ENCODE measurements at regions not wholly inside any gene's neighbourhood (a gene's known extent, or its start where the extent isn't known, plus 50 kb on each side); places are given as distances from the start of the nearest gene placed in this dataset.
"Not testable (repeated sequence)": the region's sequence is repeated elsewhere in the genome, so short reads cannot be mapped to it uniquely, and the experiment has no call there.

DNA sequence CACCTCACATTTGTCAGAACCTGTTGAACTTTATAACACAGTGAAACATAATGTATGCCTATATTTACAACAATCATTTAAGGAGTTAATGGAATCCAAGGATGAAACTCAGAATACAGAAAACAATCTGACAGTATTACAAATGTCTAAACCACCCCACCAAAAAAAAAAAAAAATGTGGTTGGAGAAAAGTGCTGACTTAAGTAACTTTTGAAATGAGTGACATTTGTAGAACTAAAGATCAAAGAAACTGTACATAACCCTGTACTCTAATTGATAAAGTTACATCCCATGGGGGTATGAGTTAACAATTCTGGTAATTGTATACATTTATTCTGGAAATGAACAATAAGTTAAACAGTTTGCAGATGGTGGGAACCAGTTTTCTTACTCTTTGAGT lies 372.1 kb upstream of the TMEFF2 start:
- no peak for DNase-seq (ENCODE audit: low spot score)

DNA sequence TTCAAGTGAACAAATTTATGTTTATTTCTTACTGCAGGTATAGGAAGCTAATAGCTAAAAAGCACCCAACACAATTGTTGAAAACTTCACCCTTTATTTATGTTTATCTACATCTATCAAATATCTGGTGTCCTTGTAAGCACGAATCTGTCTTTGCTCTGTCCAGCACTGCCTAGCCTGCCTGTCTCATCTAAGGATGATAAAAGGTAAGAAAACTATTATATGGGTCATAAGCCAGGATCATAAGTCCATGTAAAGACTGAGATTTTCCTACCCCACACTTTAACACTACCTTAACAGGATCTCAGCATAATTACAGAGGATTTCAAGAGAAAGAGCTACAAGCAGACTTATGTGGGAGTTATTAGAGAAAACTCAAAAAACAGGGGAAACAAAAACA lies 365.6 kb upstream of the TMEFF2 start:
- DNase-seq (ENCODE audit: low spot score), result no peak

GRCh38 chr2:192559587-192559986 lies 364.9 kb upstream of the TMEFF2 start:
- DNase-seq (ENCODE audit: low spot score), result peak; percentile 8

GRCh38 chr2:192558637-192559036 lies 363.9 kb upstream of the TMEFF2 start:
- DNase-seq (ENCODE audit: low spot score), result no peak

GRCh38 chr2:192555740-192556139 lies 361.0 kb upstream of the TMEFF2 start:
- no peak for DNase-seq (ENCODE audit: low spot score)

DNA sequence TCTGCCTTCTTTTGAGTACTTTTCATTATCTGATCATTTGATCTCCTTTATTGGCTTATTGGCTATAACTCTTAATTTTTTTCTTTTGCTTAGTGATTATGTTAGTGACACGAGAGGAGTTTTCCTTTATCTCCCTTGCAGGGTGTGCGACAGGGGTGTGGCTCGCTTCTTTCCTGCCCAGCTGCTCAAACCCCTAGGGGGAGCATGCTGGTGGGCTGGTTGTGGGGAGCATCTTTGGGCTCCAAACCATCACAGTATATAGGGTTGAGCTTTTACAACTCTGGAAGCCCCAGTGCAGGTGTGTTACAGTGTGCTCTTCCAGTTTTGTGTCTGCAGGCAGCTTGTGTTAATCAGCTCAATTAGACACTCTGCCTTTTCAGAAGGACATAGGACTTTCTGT lies 357.0 kb upstream of the TMEFF2 start:
- no peak for DNase-seq (ENCODE audit: low spot score)

DNA sequence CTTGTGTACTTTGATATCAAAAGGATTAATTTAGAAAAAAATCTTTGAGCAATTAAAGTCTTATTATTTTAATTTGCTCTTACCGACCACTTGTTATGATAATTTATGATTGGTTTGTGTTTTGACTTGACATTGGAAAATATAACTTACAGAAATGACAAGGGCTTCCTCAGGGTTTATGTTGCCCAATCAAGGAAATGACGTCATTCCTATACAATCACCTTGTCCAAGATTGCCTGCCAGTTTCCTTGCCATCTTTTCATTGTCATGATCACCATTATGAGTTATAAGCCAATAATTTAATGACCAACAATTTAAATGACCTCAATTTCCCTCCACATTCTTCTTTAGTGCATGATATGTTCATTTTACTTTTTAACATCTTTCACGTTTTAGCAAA lies 351.8 kb upstream of the TMEFF2 start:
- DNase-seq (ENCODE audit: low spot score), result no peak

- peak; percentile 61 for DNase-seq (ENCODE audit: low spot score)
Measured at GRCh38 chr2:192544371-192544955, 349.7 kb upstream of the TMEFF2 start.

DNA sequence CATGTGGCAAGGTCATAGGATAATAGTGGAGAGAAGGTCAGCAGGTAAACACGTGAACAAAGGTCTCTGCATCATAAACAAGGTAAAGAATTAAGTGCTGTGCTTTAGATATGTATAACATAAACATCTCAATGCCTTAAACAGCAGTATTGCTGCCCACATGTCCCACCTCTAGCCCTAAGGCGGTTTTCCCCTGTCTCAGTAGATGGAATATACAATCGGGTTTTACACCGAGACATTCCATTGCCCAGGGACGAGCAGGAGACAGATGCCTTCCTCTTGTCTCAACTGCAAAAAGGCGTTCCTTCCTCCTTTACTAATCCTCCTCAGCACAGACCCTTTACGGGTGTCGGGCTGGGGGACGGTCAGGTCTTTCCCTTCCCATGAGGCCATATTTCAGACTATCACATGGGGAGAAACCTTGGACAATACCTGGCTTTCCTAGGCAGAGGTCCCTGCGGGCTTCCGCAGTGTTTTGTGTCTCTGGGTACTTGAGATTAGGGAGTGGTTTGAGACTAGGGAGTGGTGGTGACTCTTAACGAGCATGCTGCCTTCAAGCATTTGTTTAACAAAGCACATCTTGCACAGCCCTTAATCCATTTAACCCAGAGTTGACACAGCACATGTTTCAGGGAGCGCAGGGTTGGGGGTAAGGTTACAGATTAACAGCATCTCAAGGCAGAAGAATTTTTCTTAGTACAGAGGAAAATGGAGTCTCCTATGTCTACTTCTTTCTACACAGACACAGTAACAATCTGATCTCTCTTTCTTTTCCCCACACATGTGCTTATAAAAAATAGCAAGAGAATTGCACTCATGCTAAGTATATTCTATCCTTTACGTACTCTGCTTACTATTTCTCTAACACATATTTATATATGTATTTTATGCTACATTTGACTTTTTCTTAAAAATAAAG lies 347.7 kb upstream of the TMEFF2 start:
- not testable (repeated sequence) for DNase-seq (ENCODE audit: low spot score)

DNA sequence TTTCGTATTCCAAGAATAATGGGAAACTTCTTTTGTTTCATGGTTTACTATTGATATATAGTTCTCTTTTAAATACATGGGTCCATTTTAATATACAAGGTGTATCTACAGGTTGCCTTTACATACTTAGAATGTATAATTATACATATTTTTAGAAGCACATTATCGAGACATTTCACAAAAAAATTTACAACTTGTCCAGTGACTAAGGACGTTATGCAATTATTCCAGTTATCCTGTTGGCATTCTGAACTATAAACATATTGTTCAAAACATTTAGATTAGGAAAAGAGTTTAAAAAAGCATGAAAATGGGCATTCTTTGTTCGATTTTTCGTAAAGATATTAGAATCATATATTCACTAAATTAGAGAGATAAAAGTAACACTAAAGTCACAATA lies 344.6 kb upstream of the TMEFF2 start:
- no peak for DNase-seq (ENCODE audit: low spot score)

GRCh38 chr2:192536922-192537624 lies 342.3 kb upstream of the TMEFF2 start:
- no peak for DNase-seq (ENCODE audit: low spot score)

DNA sequence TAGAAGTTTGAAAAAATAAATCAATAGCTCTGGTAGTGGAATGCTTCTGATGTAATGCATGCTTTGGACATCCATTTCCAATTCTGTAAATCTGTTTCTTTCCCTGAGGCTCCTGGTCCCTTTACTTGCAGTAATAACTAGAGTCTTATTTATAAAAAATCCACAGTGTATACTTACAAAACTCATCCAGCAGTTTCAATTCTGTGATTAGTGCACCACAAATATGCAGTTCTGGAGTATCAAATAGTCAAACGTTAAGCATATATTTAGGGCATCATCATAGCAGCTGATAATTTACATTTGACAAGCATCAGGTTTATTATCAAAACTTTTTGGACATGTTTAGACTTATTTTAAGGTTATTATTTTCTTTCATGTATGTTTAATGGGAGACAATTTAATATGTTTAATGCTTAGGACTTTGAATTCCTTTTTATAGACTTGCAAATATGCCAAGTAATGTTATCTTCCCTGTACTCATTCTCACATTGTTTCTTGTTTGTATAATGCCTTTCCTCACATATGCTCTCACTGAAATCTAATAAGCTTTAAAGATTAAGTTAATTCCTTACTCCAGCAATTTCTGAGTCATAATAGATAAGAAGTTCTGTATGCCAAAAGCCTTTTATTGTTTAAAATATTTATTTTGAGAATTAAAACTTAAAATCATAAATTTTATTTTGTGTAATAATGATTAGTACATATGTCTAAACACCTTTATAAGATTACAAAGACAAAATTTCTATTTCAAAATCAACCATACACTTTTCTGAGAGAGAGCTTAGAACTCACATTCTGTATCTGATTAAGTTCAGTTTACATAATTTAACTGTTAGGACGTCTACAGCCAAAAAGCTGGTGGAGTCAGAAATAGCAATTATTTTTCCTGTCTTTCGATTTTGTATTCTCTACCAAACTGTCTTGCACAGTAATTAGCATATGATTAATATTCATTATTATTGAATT lies 341.5 kb upstream of the TMEFF2 start:
- peak; percentile 89 for DNase-seq (ENCODE audit: low spot score)

- peak; percentile 70 for DNase-seq (ENCODE audit: low spot score)
Measured at GRCh38 chr2:192534072-192534471, 339.3 kb upstream of the TMEFF2 start.

GRCh38 chr2:192524642-192525251 lies 330.0 kb upstream of the TMEFF2 start:
- DNase-seq (ENCODE audit: low spot score), result not testable (repeated sequence)

GRCh38 chr2:192524214-192524613 lies 329.5 kb upstream of the TMEFF2 start:
- DNase-seq (ENCODE audit: low spot score), result not testable (repeated sequence)

- no peak for DNase-seq (ENCODE audit: low spot score)
Measured at GRCh38 chr2:192515937-192516336, 321.2 kb upstream of the TMEFF2 start.

DNA sequence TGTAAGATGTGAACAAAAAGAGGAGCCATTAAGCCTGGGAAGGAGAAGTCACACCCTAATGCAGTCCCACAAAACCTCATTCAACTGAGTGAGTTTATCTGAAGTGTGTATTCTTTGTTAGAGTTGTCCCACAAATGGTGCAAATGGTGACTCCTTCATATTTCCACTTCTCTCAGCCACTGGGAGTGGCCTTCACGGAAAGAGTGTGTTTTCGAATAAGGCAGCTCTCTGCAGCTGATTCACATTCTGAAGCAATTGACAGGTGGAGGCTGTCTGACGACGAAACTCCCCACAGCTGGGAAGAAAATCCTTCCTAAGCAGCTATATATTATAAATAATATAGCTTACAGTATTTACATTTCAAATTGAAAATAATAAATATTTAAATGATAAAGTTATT lies 318.8 kb upstream of the TMEFF2 start:
- DNase-seq (ENCODE audit: low spot score), result no peak

DNA sequence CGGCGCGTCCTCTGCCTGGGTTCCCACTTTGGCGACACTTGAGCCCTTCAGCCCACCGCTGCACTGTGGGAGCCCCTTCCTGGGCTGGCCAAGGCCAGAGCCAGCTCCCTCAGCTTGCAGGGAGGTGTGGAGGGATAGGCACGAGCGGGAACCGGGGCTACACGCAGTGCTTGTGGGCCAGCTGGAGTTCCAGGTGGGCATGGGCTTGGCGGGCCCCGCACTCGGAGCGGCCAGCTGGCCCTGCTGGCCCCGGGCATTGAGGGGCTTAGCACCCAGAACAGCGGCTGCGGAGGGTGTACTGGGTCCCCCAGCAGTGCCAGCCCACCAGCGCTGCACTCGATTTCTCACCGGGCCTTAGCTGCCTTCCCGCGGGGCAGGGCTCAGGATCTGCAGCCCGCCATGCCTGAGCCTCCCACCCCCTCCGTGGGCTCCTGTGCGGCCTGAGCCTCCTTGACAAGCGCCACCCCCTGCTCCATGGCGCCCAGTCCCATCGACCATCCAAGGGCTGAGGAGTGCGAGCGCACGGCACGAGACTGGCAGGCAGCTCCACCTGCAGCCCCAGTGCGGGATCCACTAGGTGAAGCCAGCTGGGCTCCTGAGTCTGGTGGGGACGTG lies 313.2 kb upstream of the TMEFF2 start:
- DNase-seq (ENCODE audit: low spot score), result not testable (repeated sequence)

- peak; percentile 22 for DNase-seq (ENCODE audit: low spot score)
Measured at GRCh38 chr2:192500550-192501200, 305.9 kb upstream of the TMEFF2 start.

DNA sequence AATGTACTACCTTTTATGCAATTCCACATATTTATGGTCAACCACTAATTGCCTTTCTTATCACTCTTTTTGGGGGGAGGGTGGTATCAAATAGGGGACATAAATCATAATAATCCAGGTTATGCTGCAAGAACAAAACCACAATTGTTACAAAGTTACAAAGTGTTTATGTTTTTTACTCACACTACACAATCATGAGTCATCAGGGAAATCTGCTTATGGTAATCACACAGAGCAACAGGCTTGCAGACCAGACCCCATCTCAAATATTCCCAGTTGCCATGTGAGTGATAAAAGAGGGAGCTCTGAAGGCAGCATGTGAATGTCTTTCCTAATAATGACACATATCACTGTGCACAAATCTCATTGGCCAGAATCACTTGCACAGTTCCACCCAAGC lies 304.7 kb upstream of the TMEFF2 start:
- no peak for DNase-seq (ENCODE audit: low spot score)

Measured in umbilical cord (tissue), 1 donor.